ENCODE measurements at regions not wholly inside any gene's neighbourhood (a gene's known extent, or its start where the extent isn't known, plus 50 kb on each side); places are given as distances from the start of the nearest gene placed in this dataset.

DNA sequence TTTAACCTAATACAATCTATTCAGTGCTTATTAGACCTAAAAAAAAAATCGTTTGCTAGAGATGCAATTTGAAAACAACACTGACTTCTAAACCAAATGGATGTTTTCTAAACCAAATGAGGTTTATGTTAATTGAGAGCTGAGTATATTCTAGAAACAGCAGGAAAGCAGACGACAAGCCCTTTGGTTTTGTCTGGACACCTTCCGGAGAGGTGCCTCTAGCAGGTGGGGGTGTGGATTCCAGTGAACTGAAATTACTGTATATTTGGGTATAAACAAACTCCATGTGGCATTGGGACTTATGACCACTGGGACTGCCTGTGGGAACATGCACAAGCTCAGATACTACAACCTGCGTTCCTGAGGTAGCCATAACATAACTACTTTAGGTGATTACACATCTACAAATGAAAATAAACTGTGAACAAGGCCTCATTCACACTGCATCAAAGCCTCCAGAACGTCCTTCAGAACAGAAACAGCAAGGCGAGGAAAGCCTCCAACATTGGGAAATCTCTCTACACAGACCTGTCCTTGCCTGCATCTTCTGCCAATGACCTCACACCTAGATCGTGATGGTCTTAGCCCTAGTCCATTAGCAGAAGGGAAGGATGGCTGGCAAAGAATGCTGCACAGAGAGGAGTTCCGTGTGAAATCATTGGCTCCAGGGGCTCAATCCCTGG, 206.8 kb upstream of the FOXQ1 start:
- FAIRE-seq (no peak), DNase-seq (ENCODE audit: insufficient read length, low spot score) (no peak)
- TF ChIP-seq, protein P1, sequence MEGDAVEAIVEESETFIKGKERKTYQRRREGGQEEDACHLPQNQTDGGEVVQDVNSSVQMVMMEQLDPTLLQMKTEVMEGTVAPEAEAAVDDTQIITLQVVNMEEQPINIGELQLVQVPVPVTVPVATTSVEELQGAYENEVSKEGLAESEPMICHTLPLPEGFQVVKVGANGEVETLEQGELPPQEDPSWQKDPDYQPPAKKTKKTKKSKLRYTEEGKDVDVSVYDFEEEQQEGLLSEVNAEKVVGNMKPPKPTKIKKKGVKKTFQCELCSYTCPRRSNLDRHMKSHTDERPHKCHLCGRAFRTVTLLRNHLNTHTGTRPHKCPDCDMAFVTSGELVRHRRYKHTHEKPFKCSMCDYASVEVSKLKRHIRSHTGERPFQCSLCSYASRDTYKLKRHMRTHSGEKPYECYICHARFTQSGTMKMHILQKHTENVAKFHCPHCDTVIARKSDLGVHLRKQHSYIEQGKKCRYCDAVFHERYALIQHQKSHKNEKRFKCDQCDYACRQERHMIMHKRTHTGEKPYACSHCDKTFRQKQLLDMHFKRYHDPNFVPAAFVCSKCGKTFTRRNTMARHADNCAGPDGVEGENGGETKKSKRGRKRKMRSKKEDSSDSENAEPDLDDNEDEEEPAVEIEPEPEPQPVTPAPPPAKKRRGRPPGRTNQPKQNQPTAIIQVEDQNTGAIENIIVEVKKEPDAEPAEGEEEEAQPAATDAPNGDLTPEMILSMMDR (IDR thresholded peaks at IDR 0.05; ENCODE audit: insufficient read depth, missing control alignments), result no peak

DNA sequence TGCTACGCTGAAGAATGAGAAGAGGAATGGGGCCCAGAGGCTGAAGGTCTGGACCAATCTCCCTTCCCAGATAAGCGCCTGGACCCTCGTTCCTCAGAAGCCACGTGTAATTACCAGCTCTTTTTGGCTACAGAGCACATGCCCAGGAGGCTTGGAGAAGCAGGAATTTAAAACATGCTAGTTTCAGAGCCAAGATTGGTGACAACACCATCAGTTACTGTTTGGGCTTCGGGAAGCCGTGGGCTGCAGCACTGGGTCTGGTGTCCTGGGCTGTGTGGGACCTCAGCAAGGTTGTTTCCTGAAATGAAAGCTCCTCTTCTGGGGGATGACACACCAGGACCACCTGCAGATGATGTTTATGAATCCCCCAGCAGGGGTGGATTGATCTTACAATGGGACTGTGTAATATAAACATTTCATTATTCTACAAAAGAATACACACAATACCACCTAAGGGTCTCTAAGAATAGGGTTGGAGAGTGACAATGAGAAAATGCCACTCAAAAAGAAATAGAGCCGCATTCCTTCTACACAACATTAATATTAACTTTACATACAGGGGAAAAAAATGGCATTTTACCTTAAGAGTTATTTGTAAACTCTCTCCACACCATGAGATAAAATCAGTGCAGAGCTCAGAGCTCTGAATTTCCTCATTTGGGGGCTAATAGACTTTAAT, 207.8 kb upstream of the FOXQ1 start:
- TF ChIP-seq, protein P1 (IDR thresholded peaks at IDR 0.05; ENCODE audit: insufficient read depth, missing control alignments), result no peak
- DNase-seq (ENCODE audit: insufficient read length, low spot score) (no peak), FAIRE-seq (no peak)

- no peak for FAIRE-seq
- TF ChIP-seq, protein P1 (IDR thresholded peaks at IDR 0.05; ENCODE audit: insufficient read depth, missing control alignments), result no peak
These were observed 208.9 kb upstream of the FOXQ1 start for GRCh38 chr6:1103021-1103420.

DNA sequence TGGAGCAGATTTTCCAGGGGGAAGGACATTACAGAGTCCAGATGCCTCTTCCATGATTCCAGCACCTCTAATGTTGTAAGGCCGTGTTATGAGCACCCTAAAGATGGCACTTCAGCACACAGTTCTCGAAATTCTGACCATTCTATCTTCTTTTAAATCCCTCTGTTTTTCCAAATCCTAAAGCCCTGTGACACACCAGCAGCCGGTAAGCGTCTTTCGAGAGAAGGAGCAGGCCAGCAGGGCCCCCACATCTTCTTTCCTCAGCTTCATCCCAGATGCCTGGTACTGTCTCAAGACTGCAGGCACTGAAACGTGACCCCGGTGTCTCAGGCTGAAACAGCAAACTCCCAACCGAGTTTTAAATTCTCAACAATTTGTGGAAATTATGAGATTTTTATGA, 211.6 kb upstream of the FOXQ1 start:
- no peak for FAIRE-seq
- TF ChIP-seq, protein P1 (IDR thresholded peaks at IDR 0.05; ENCODE audit: insufficient read depth, missing control alignments), result no peak
- no peak for DNase-seq (ENCODE audit: insufficient read length, low spot score)

More at GRCh38 chr6:1103021-1103420, 208.9 kb upstream of the FOXQ1 start:
- no peak for DNase-seq (ENCODE audit: insufficient read length, low spot score)

DNA sequence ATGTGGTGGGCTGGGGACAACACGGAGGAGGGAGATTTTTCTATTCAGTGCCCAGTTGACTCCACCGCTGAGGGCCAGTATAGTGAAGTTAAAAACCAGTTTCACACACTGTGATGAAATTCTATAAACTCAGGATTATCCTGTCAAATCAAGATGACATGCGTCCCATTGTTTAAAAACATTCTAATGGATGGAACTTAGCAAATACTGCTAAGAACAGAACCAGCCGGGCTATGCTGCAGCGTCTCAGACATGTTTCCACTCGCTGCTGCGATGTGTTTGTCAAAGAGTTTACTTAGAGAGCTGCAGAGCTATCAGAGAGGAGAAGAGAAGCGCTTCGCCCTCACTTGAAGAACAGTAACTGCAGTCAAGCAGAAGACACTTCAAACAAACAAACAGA, 212.6 kb upstream of the FOXQ1 start:
- FAIRE-seq (no peak), DNase-seq (ENCODE audit: insufficient read length, low spot score) (no peak)
- TF ChIP-seq, protein P1 (IDR thresholded peaks at IDR 0.05; ENCODE audit: insufficient read depth, missing control alignments), result no peak

GRCh38 chr6:1096967-1097765, 214.7 kb upstream of the FOXQ1 start:
- TF ChIP-seq, protein P1 (IDR thresholded peaks at IDR 0.05; ENCODE audit: insufficient read depth, missing control alignments), result no peak
- DNase-seq (ENCODE audit: insufficient read length, low spot score) (no peak), FAIRE-seq (no peak)
